Stomach (tissue), 8 donors: ENCODE measurements at regions not wholly inside any gene's neighbourhood (a gene's known extent, or its start where the extent isn't known, plus 50 kb on each side); places are given as distances from the start of the nearest gene placed in this dataset.

Experiments
- DNase-seq, 2 donors: peaks; one replicate each; pipeline versions ENCODE4 v3.0.0 to v3.0.0-alpha.2; 2013 to 2019
- H3K27ac ChIP-seq, 5 donors: fragments of 200-600 bp in 4 of 5; sonication (generic) in 4 of 5; one replicate each; pipeline ENCODE4 v1.5.1; 2013 to 2019; ENCODE audit warnings: mild to moderate bottlenecking in 1 of 5, moderate library complexity in 1 of 5
- H3K27me3 ChIP-seq, 3 donors: fragments of 200-600 bp; sonication (generic); one replicate each; pipeline ENCODE4 v1.5.1; 2017 to 2019; ENCODE audit warnings: mixed run types in 1 of 3
- H3K36me3 ChIP-seq, 4 donors: fragments of 200-600 bp; sonication (generic); 1 replicate in 3 of 4; 2 replicates in 1 of 4; pipeline ENCODE4 v1.5.1; 2016 to 2019
- H3K4me1 ChIP-seq, 4 donors: fragments of 200-600 bp; sonication (generic); one replicate each; pipeline ENCODE4 v1.5.1; 2016 to 2019
- H3K4me3 ChIP-seq, 4 donors: fragments of 200-600 bp; sonication (generic) in 3 of 4; one replicate each; pipeline ENCODE4 v1.5.1; 2016 to 2019; ENCODE audit warnings: mild to moderate bottlenecking in 1 of 4
- H3K9me3 ChIP-seq, 4 donors: fragments of 200-600 bp; sonication (generic); one replicate each; pipeline ENCODE4 v1.5.1; 2016 to 2019
- CTCF ChIP-seq, 7 experiments: fragments of 450-650 bp in 4 of 7; fragments of 200-600 bp in 3 of 7; sonication (generic) in 3 of 7; IDR thresholded peaks; one replicate each; pipeline ENCODE4 v1.5.1; 2016 to 2019; ENCODE audit warnings: antibody characterized with exemption in 7 of 7, control low read depth in 2 of 7, mild to moderate bottlenecking in 1 of 7
- EP300 ChIP-seq: sonication (generic); formaldehyde crosslinking; IDR thresholded peaks from one replicate; pipeline ENCODE4 v1.6.1; 2017; ENCODE audit warnings: antibody characterized with exemption
- POLR2A ChIP-seq, 4 donors: fragments of 450-650 bp; IDR thresholded peaks; one replicate each; pipeline ENCODE4 v1.6.1; 2016; ENCODE audit warnings: antibody characterized with exemption in 4 of 4, control low read depth in 2 of 4, mild to moderate bottlenecking in 1 of 4, moderate library complexity in 1 of 4
- POLR2AphosphoS5 ChIP-seq, 3 donors: sonication (generic); formaldehyde crosslinking; IDR thresholded peaks; one replicate each; pipeline ENCODE4 v1.6.1; 2016; ENCODE audit warnings: antibody characterized with exemption in 3 of 3
- WGBS, 5 donors: extraction: QIAGEN DNeasy Blood & Tissue Kit in 3 of 5; methylation state at CpG; one replicate each; pipeline versions ENCODE4 v1.1.5 to v1.1.7; 2013 to 2018; 5-methylcytosine and 5-hydroxymethylcytosine counted together
- intact Hi-C: fragments of 100-400 bp; cut with DNase I; formaldehyde crosslinking; loops from one replicate; pipeline ENCODE4 v1.15.1; 2023; ENCODE audit warnings: low total_unique reads
- donor health status: healthy with polysubstance abuse.
- donor health status: Bipolar disorder and iron deficiency.
- donor health status: healthy.

DNA sequence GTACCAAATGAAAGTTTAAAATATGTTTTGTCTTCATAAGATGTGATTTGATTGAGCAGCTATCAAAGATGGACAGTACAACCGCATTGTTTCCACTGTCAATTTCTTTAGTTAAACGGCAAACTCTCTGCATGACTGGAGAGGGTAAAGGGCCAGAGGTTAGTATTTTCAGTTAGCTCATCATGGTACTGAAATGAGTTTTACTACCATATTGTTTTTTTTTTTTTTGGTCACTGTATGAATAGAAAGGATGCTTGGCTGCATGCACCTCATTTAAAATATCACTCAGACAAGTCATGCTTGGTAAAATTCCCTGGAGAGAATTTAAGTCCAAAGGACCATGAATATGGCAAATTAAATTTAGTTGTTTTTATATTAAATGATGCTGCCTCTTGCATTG lies 942.1 kb upstream of the SPRY2 start:
- H3K27ac ChIP-seq: no peak overlapping the region
- no peak overlapping the region for H3K4me3 ChIP-seq
- peaks cover 0 to 8% (median 0%) of the 10 kb centered on the region in 4 donors for H3K9me3 ChIP-seq
- no peaks in the 10 kb centered on the region for H3K27me3 ChIP-seq
- TF ChIP-seq CTCF (IDR thresholded peaks at IDR 0.05): no peak
- no peak for TF ChIP-seq POLR2AphosphoS5 (IDR thresholded peaks at IDR 0.05)
- TF ChIP-seq POLR2A (IDR thresholded peaks at IDR 0.05): no peak
- TF ChIP-seq EP300: no peak
- no peaks in the 10 kb centered on the region for H3K4me1 ChIP-seq
- no peak for DNase-seq
- H3K36me3 ChIP-seq: no peaks in the 10 kb centered on the region
- 85 to 96% (median 93%) methylated on average over 2 of the region's 2 CpGs for WGBS, 5 donors
- intact Hi-C loops: no loop called here

GRCh38 chr13:81275666-81276258 lies 934.8 kb upstream of the SPRY2 start:
- Histone ChIP-seq H3K9me3 (peaks cover 0 to 27% (median 12%) of the 10 kb centered on the region in 4 donors), H3K4me1 (no peaks in the 10 kb centered on the region), H3K4me3 (no peak overlapping the region), H3K27ac (no peak overlapping the region), H3K36me3 (no peaks in the 10 kb centered on the region), H3K27me3 (no peaks in the 10 kb centered on the region)
- TF ChIP-seq POLR2AphosphoS5 (IDR thresholded peaks at IDR 0.05): no peak
- no peak for TF ChIP-seq EP300
- no peak for TF ChIP-seq CTCF (IDR thresholded peaks at IDR 0.05)
- TF ChIP-seq POLR2A (IDR thresholded peaks at IDR 0.05): no peak
- intact Hi-C loops: no loop called here
- 86 to 91% (median 88%) methylated on average over 8 of the region's 8 CpGs for WGBS, 5 donors
- DNase-seq: no peak

DNA sequence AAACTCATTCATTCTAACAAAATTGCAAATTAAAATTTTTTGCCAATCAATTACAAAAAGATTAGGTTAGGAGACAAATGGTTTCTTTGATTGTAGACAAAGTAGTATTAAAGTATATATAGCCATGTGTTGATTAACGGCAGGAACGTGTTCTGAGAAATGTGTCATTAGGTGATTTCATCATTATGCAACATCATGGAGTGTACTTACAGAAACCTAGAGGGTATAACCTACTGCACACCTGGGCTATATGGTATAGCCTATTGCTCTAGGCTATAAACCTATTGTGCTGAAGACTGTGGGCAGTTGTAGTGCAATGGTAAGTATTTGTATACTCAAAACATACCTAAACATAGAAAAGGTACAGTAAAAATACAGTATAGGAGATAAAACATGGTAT lies 906.8 kb upstream of the SPRY2 start:
- Histone ChIP-seq H3K27ac (no peak overlapping the region), H3K27me3 (no peaks in the 10 kb centered on the region), H3K36me3 (no peaks in the 10 kb centered on the region), H3K4me1 (no peaks in the 10 kb centered on the region), H3K4me3 (no peak overlapping the region), H3K9me3 (no peaks in the 10 kb centered on the region)
- no peak for TF ChIP-seq CTCF (IDR thresholded peaks at IDR 0.05)
- TF ChIP-seq POLR2AphosphoS5 (IDR thresholded peaks at IDR 0.05): no peak
- TF ChIP-seq EP300: no peak
- TF ChIP-seq POLR2A (IDR thresholded peaks at IDR 0.05): no peak
- WGBS, 5 donors: 83 to 94% (median 85%) methylated on average over 2 of the region's 2 CpGs
- DNase-seq: no peak
- intact Hi-C loops: no loop called here

DNA sequence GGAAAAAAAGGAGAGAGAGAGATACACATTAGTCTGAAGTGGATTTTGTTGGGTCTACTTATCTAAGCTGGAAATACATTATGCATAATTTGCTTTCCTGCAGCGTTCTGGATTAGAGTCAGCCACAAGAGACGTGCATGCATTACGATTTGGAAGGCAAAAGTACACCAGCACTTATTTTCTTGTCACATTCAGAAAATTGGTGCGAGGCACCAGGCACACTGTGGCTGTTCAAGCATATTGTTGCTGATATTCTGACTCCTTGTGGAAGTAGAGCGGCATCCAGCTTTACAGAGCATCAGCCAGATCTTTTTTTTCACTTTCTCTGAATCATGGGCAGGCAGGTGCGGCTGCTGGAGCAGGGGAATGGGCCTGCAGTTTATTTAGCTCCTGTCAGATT lies 905.6 kb upstream of the SPRY2 start:
- TF ChIP-seq EP300 (no peak), POLR2AphosphoS5 (IDR thresholded peaks at IDR 0.05) (no peak), POLR2A (IDR thresholded peaks at IDR 0.05) (no peak), CTCF (IDR thresholded peaks at IDR 0.05) (no peak)
- no peaks in the 10 kb centered on the region for H3K9me3 ChIP-seq
- H3K4me3 ChIP-seq: no peak overlapping the region
- H3K36me3 ChIP-seq: no peaks in the 10 kb centered on the region
- H3K27me3 ChIP-seq: no peaks in the 10 kb centered on the region
- WGBS, 5 donors: 73 to 85% (median 77%) methylated on average over 6 of the region's 6 CpGs
- intact Hi-C loops: no loop called here
- DNase-seq: no peak
- H3K4me1 ChIP-seq: no peaks in the 10 kb centered on the region
- H3K27ac ChIP-seq: no peak overlapping the region
